Endothelial cell of umbilical vein (primary cell): ENCODE measurements at regions not wholly inside any gene's neighbourhood (a gene's known extent, or its start where the extent isn't known, plus 50 kb on each side); places are given as distances from the start of the nearest gene placed in this dataset.

Source experiments
- BruUV-seq: library from RNA; stranded (reverse); fragments of 400-500 nt; replicated peaks from 2 replicates; lab custom pipeline; 2021; lab: Mats Ljungman, UMichigan
- CTCF ChIA-PET: fragments of 300-600, 350-600 bp; sonication (Branson Sonifier 250); formaldehyde crosslinking; loops from one replicate; lab custom pipeline; 2021; ENCODE audit warnings: antibody characterized with exemption, inconsistent platforms; lab: Charles Lee
- POLR2A ChIA-PET: fragments of 300-600, 350-600 bp; sonication (Branson Sonifier 250); formaldehyde crosslinking; loops from one replicate; lab custom pipeline; 2021; ENCODE audit warnings: antibody characterized with exemption, inconsistent platforms; lab: Charles Lee
- DNase-seq: peaks from one replicate; pipeline ENCODE4 v3.0.0-alpha.2; 2011; ENCODE audit warnings: low read depth, low spot score
- FAIRE-seq: peaks from 2 replicates; lab custom pipeline; 2011; peaks lifted over from hg19 to GRCh38; lab: Jason Lieb, UNC
- H2AFZ ChIP-seq: 2 replicates; pipeline ENCODE4 v1.6.0; 2012; ENCODE audit warnings: low read depth, low read length, control low read depth, inconsistent platforms
- H3K27ac ChIP-seq: 2 replicates; pipeline ENCODE4 v1.5.1; 2011; ENCODE audit warnings: low read depth, mild to moderate bottlenecking, control low read depth, low read length, moderate library complexity; ENCODE audit not compliant: insufficient read depth
- H3K27me3 ChIP-seq, 2 experiments: 2 replicates each; pipeline versions ENCODE4 v1.6.0 to v1.6.1; 2011; ENCODE audit warnings: low read length in 2 of 2, mixed read lengths in 1 of 2; ENCODE audit not compliant: control insufficient read depth in 2 of 2, insufficient read depth in 2 of 2
- H3K36me3 ChIP-seq, 2 experiments: 2 replicates in 1 of 2; 3 replicates in 1 of 2; pipeline ENCODE4 v1.5.1; 2011; ENCODE audit warnings: low read length in 2 of 2, mild to moderate bottlenecking in 1 of 2, moderate library complexity in 1 of 2; ENCODE audit not compliant: control insufficient read depth in 2 of 2, insufficient read depth in 2 of 2; ENCODE audit errors: extremely low read depth in 1 of 2
- H3K4me1 ChIP-seq: 3 replicates; pipeline ENCODE4 v1.5.1; 2011; ENCODE audit warnings: mild to moderate bottlenecking, low read length; ENCODE audit not compliant: control insufficient read depth, insufficient read depth; ENCODE audit errors: extremely low read depth
- H3K4me2 ChIP-seq: 2 replicates; pipeline ENCODE4 v1.6.1; 2011; ENCODE audit warnings: low read length, control low read depth, mixed read lengths; ENCODE audit not compliant: insufficient read depth
- H3K4me3 ChIP-seq, 3 experiments: fragments of 200-600 bp in 1 of 3; sonication (generic), shearing (Covaris generic) in 1 of 3; replicated peaks in 1 of 3; 2 replicates each; pipeline ENCODE4 v1.5.1; 2011 to 2016; ENCODE audit warnings: control low read depth in 3 of 3, low read length in 3 of 3, mild to moderate bottlenecking in 2 of 3, inconsistent platforms in 1 of 3, low read depth in 1 of 3, moderate library complexity in 1 of 3; ENCODE audit not compliant: insufficient read depth in 1 of 3
- H3K79me2 ChIP-seq: 2 replicates; pipeline ENCODE4 v1.6.0; 2012; ENCODE audit warnings: low read length, inconsistent platforms; ENCODE audit not compliant: control insufficient read depth, insufficient read depth
- H3K9ac ChIP-seq: replicated peaks from 2 replicates; pipeline ENCODE3; 2011; ENCODE audit warnings: low read length, control low read depth; ENCODE audit not compliant: insufficient read depth; ENCODE audit errors: extremely low read depth
- H3K9me1 ChIP-seq: replicated peaks from 3 replicates; pipeline ENCODE4 v1.6.0; 2011; ENCODE audit warnings: mild to moderate bottlenecking, low read length; ENCODE audit not compliant: control insufficient read depth, insufficient read depth; ENCODE audit errors: extremely low read depth
- H3K9me3 ChIP-seq: replicated peaks from 2 replicates; pipeline ENCODE4 v1.5.1; 2012; ENCODE audit warnings: low read length, inconsistent platforms; ENCODE audit not compliant: control insufficient read depth, insufficient read depth
- H4K20me1 ChIP-seq: replicated peaks from 2 replicates; pipeline ENCODE3; 2011; ENCODE audit warnings: mild to moderate bottlenecking, low read length; ENCODE audit not compliant: control insufficient read depth, insufficient read depth; ENCODE audit errors: extremely low read depth
- EZH2 ChIP-seq: IDR thresholded peaks from 2 replicates; pipeline ENCODE4 v1.6.1; 2012; ENCODE audit warnings: borderline replicate concordance, low read depth, mild to moderate bottlenecking, moderate library complexity, low read length, inconsistent platforms; ENCODE audit not compliant: severe bottlenecking
- FOS ChIP-seq: IDR thresholded peaks from 2 replicates; pipeline ENCODE4 v1.6.1; 2011; ENCODE audit warnings: mild to moderate bottlenecking, low read length, moderate library complexity, borderline replicate concordance; ENCODE audit not compliant: insufficient read depth
- GATA2 ChIP-seq: IDR thresholded peaks from 2 replicates; pipeline ENCODE4 v1.7.0; 2011; ENCODE audit warnings: low read depth, mild to moderate bottlenecking, moderate library complexity, mixed read lengths, low read length; ENCODE audit not compliant: insufficient read length, insufficient read depth
- JUN ChIP-seq: IDR thresholded peaks from 2 replicates; pipeline ENCODE4 v1.6.1; 2011; ENCODE audit warnings: borderline replicate concordance, low read depth; ENCODE audit not compliant: insufficient read length, insufficient read depth
- MYC ChIP-seq: IDR thresholded peaks from one replicate; pipeline ENCODE4 v1.6.1; 2011; ENCODE audit warnings: mild to moderate bottlenecking, low read depth, low read length
- POLR2A ChIP-seq: IDR thresholded peaks from 2 replicates; pipeline ENCODE4 v1.6.1; 2012; ENCODE audit warnings: low read depth, mild to moderate bottlenecking, control low read depth, low read length
- POLR2AphosphoS5 ChIP-seq: IDR thresholded peaks from 2 replicates; pipeline ENCODE4 v1.6.1; 2012; ENCODE audit warnings: low read depth, mild to moderate bottlenecking, control low read depth, low read length, moderate library complexity; ENCODE audit not compliant: insufficient read depth
- dilution Hi-C: fragments of 300-500 bp; cut with MboI; formaldehyde crosslinking; loops from one replicate; pipeline ENCODE4 v1.15.0; 2019; ENCODE audit warnings: low sequenced_read_pairs; ENCODE audit not compliant: extremely low pct_ligation_motif_present
- intact Hi-C: fragments of 100-400 bp; cut with micrococcal nuclease; formaldehyde crosslinking; loops from one replicate; pipeline ENCODE4 v1.10.0; 2022
- TF ChIP-seq, protein P1 (sequence below), 2 donors: IDR thresholded peaks; 1 replicate in 1 of 2; 2 replicates in 1 of 2; pipeline ENCODE4 v1.5.1; 2011; ENCODE audit warnings: low read length in 2 of 2, mild to moderate bottlenecking in 2 of 2, moderate library complexity in 2 of 2, control low read depth in 1 of 2, inconsistent platforms in 1 of 2, low read depth in 1 of 2; ENCODE audit not compliant: insufficient read depth in 1 of 2; ENCODE audit errors: extremely low read depth in 1 of 2
- TF ChIP-seq, protein P2 (sequence below): IDR thresholded peaks from 2 replicates; pipeline ENCODE4 v1.6.1; 2011; ENCODE audit not compliant: insufficient read depth, insufficient read length

DNA sequence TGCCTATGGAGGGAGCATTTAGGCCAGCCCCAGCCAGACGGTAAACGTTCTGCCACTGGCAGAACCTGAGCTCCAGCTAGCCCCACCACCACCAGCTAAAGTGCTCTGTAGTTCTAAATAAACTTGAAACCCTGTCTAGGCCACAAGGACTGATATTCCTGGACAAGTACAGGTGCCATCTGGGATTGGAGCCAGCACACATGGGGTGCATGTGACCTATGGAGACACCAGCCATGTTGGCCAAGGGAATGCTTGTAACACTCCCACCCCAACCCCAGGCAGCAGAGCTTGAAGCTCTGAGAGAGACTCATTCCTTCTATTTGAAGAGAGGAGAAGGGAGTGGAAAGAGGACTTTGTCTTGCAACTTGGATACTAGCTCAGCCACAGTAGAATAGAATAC is 284.5 kb upstream of the DCBLD2 start:
- H2AFZ ChIP-seq: no peak overlapping the region
- no peak overlapping the region for H3K27ac ChIP-seq
- H3K79me2 ChIP-seq: no peaks in the 10 kb centered on the region
- no peak for FAIRE-seq
- no TSS peak for BruUV-seq
- H3K4me3 ChIP-seq: no peak overlapping the region
- dilution Hi-C loops (no loop called here), intact Hi-C loops (no loop called here)
- H3K9ac ChIP-seq: no peak overlapping the region
- H3K4me1 ChIP-seq: no peaks in the 10 kb centered on the region
- no peaks in the 10 kb centered on the region for H3K36me3 ChIP-seq
- H3K4me2 ChIP-seq: no peak overlapping the region
- no peak for DNase-seq
- H3K27me3 ChIP-seq: no peaks in the 10 kb centered on the region
- no peaks in the 10 kb centered on the region for H3K9me1 ChIP-seq
- TF ChIP-seq GATA2: no peak
- TF ChIP-seq EZH2: no peak
- TF ChIP-seq, protein P1, sequence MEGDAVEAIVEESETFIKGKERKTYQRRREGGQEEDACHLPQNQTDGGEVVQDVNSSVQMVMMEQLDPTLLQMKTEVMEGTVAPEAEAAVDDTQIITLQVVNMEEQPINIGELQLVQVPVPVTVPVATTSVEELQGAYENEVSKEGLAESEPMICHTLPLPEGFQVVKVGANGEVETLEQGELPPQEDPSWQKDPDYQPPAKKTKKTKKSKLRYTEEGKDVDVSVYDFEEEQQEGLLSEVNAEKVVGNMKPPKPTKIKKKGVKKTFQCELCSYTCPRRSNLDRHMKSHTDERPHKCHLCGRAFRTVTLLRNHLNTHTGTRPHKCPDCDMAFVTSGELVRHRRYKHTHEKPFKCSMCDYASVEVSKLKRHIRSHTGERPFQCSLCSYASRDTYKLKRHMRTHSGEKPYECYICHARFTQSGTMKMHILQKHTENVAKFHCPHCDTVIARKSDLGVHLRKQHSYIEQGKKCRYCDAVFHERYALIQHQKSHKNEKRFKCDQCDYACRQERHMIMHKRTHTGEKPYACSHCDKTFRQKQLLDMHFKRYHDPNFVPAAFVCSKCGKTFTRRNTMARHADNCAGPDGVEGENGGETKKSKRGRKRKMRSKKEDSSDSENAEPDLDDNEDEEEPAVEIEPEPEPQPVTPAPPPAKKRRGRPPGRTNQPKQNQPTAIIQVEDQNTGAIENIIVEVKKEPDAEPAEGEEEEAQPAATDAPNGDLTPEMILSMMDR (IDR thresholded peaks at IDR 0.05; ENCODE audit: extremely low read depth in 1 of 2, insufficient read depth in 1 of 2, low read depth in 1 of 2, low read length in 2 of 2): no peak
- TF ChIP-seq MYC: no peak
- TF ChIP-seq POLR2A: no peak
- TF ChIP-seq JUN: no peak
- TF ChIP-seq FOS: no peak
- no peak for TF ChIP-seq POLR2AphosphoS5
- TF ChIP-seq, protein P2, sequence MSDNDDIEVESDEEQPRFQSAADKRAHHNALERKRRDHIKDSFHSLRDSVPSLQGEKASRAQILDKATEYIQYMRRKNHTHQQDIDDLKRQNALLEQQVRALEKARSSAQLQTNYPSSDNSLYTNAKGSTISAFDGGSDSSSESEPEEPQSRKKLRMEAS: no peak
- POLR2A ChIA-PET: no interaction called here
- H4K20me1 ChIP-seq: no peaks in the 10 kb centered on the region
- CTCF ChIA-PET: interaction anchor here (2.7 kb wide), 1 partner anchor 13 kb away, joined by 12 read pairs; no protein-coding TSS in a partner anchor
- H3K9me3 ChIP-seq: no peaks in the 10 kb centered on the region
